ENCODE measurements at regions not wholly inside any gene's neighbourhood (a gene's known extent, or its start where the extent isn't known, plus 50 kb on each side); places are given as distances from the start of the nearest gene placed in this dataset.

DNA sequence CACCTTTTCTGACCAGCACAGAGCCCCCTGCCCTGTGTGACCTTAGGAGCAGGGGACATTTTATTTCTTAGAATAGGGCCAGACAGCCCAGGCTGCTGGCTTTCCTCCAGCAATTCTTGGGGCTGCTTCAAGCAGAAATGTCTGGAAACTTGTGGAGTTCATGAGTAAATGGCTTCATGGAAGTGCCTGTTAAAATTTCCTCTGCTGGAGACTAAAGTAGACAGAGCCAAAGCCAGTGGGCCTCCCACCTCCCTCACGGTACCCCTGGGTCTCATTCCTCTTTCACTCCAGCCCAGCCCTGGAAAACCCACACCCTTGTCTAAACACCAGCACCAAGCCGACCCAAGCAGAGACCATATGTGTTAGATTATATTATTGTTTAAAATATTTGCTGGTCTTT lies 505.5 kb upstream of the ZMIZ1 start:
- Mint-ChIP-seq H3K4me3 (no peak overlapping the region), H3K27me3 (peaks cover 3% of the 10 kb centered on the region), H3K4me1 (no peaks in the 10 kb centered on the region), H3K9me3 (no peaks in the 10 kb centered on the region), H3K36me3 (ENCODE audit: low read depth) (no peaks in the 10 kb centered on the region), H3K27ac (no peak overlapping the region)
- ATAC-seq (no peak), DNase-seq (no peak)

DNA sequence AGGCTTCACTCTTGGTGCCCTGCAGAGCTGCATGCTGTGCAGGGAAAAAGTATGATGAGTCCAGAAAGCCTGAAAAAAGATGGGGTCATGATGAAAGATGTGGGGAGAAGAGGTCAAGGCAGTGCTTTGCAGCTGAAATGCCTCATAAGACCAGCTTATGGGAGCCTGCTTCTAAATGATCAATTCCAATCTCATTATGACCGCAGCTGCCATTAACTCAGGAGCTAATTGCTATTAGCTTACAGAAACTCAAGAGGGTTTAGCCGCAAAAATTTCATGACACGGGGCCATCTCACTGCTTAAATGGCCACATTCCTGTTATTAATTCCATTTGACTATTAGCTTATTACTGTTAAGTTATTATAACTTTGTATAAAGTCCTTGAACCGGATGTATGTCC lies 502.9 kb upstream of the ZMIZ1 start:
- Mint-ChIP-seq H3K9me3 (no peaks in the 10 kb centered on the region), H3K27me3 (peaks cover 5% of the 10 kb centered on the region), H3K4me3 (no peak overlapping the region), H3K36me3 (ENCODE audit: low read depth) (no peaks in the 10 kb centered on the region), H3K4me1 (no peaks in the 10 kb centered on the region), H3K27ac (no peak overlapping the region)
- no peak for DNase-seq
- no peak for ATAC-seq

DNA sequence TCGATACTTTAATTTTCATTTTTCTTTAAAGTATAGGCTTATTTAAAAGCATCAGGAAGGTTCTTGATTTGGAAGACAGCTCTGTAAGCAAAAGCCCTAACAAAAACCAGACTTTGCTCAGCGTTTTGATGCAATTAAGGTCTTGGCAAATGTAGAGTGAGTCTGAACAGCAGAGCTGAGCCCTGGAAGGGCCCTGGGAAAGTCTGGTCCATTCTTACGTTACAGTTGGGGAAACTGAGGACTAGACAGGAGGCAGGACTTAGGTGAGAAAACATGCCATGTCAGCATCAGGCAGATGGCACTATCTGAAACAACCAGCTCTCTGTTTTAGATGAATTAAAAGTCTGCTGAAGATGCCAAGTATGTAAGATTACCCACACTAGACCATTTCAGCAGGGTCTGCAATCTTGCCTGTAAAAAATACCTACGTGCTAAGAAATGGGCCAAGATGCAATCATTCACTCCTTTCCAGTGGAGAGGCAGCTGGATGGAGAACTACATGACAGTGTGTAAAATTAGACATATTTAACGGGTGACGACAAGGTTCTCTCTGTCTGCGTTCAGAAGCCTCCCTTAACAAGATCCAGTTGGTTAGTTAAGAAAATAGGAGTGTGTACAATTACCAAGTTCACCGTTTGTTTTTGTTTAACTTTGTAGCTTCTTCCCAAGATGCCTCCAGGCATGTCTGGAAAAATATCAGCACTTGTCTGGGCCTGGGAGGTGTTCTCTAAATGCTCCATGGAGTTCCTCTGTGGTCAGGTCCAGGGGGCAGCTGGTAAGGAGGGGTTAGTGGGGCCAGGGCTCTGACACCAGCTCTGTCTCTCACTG lies 502.3 kb upstream of the ZMIZ1 start:
- Mint-ChIP-seq H3K9me3 (no peaks in the 10 kb centered on the region), H3K27ac (no peak overlapping the region), H3K4me1 (no peaks in the 10 kb centered on the region), H3K4me3 (no peak overlapping the region), H3K36me3 (ENCODE audit: low read depth) (no peaks in the 10 kb centered on the region), H3K27me3 (peaks cover 5% of the 10 kb centered on the region)
- DNase-seq = no peak
- ATAC-seq = no peak

DNA sequence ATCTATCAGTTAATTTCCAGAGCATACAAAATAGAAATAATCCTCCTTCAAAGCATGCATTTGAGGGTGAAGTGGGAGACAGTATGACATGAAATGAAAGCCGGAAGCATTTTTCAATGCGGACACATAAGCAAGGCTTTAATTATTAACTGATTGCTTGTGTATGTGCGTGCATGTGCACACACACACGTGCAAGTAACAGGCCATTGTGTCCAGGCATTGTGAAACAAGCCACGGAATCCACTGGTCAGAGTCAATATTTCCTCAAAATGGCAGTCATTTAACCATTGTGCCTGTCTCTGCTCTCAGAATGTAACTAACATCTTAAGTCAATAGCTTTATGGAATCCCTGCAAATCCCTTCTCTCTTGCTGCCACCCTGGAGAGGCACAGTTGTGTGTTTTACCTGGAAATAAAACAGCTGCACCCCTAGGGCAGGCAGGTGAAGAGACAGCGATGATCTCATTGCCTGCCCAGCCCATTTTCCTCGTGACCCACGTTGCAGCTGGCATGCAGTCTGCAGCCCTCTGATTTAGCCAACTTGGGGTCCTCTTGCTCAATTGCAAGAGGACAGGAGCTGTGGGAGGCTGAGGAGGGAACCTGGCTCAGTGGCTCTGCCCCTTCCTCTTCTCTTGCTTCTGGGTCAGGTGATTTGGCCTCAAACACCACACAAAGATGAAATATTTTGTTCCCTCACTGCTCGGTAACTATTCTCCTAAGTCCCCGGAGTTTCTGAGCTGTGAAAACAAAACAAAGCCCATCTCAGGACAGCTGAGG lies 500.9 kb upstream of the ZMIZ1 start:
- H3K27me3 Mint-ChIP-seq = peaks cover 5% of the 10 kb centered on the region
- no peaks in the 10 kb centered on the region for H3K36me3 Mint-ChIP-seq (ENCODE audit: low read depth)
- H3K27ac Mint-ChIP-seq = no peak overlapping the region
- no peaks in the 10 kb centered on the region for H3K4me1 Mint-ChIP-seq
- no peak overlapping the region for H3K4me3 Mint-ChIP-seq
- ATAC-seq (no peak), DNase-seq (no peak)
- H3K9me3 Mint-ChIP-seq = no peaks in the 10 kb centered on the region

DNA sequence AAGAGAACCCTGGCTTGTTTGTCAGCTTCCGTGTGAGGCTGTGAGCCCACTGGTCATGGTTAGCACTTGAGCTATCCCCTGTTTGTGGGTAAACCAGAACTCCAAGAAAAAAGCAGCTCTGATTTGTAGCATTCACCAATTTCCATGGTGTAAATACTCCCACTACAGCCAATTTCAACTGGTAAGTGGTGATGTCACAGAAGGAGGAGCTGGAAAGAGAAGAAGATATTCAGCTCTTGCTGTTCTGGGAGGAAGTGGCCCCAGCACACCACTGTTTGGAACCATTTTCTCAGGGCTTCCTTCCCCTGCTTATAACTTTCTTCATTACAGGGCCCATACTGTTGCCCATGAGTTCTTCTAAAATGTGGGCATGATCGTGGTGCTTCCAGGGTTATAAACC lies 500.1 kb upstream of the ZMIZ1 start:
- H3K27me3 Mint-ChIP-seq = peaks cover 5% of the 10 kb centered on the region
- no peaks in the 10 kb centered on the region for H3K4me1 Mint-ChIP-seq
- no peaks in the 10 kb centered on the region for H3K36me3 Mint-ChIP-seq (ENCODE audit: low read depth)
- no peak overlapping the region for H3K4me3 Mint-ChIP-seq
- no peak overlapping the region for H3K27ac Mint-ChIP-seq
- H3K9me3 Mint-ChIP-seq = no peaks in the 10 kb centered on the region
- ATAC-seq = no peak
- no peak for DNase-seq

DNA sequence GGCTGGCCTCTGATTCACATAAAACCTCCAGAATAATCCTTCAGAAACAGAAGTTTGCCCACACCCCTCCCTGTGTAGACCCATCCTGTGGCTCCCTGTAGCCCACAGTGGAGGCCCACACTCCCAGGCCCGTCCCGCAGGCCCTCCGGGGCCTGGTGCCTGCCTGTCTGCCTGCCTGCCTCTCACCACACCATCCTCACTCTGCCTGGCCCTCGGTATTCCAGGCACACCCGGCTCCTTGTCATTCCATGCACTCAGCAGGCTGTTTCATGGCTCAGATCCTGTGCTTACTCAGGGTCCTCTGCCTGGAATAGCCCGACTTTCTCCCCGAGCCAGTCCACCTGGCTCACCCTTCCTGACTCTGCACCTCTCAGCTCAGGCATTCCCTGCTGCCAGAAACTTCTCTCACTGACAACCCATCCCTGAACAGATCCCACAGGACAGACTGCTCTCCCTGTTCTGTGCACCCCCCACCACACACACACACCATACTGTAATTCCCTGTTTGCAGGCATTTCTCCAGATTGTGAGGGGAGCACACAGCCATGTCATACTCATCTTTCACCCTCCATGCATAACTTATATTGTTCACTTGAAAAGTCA lies 498.0 kb upstream of the ZMIZ1 start:
- Mint-ChIP-seq H3K27ac (no peak overlapping the region), H3K4me3 (no peak overlapping the region)

DNA sequence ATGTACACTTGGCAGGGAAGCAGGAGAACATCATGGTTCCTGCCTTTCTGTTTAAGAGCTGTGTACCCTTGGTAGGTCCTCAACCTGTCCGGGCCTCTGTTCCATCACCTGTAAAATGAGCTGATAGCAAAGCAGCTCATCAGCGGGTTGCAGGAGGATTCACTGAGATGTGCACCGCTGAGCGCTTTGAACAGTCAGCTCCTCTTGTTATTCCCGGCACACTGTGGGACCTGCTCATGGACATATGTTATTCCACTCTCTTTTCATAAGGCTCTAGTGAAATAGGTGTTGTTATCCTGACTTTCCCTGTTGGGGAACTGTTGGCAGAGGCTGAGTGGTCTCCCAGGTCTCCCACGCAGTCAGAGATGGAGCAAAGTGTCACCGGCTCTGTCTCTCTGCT lies 497.5 kb upstream of the ZMIZ1 start:
- no peak overlapping the region for H3K27ac Mint-ChIP-seq
- peaks cover 2% of the 10 kb centered on the region for H3K4me1 Mint-ChIP-seq
- H3K4me3 Mint-ChIP-seq = no peak overlapping the region
- H3K27me3 Mint-ChIP-seq = peaks cover 5% of the 10 kb centered on the region
- DNase-seq (no peak), ATAC-seq (no peak)
- H3K36me3 Mint-ChIP-seq (ENCODE audit: low read depth) = no peaks in the 10 kb centered on the region
- no peaks in the 10 kb centered on the region for H3K9me3 Mint-ChIP-seq

More for the DNA sequence above, 498.0 kb upstream of the ZMIZ1 start:
- Mint-ChIP-seq H3K4me1 (peaks cover 2% of the 10 kb centered on the region), H3K36me3 (ENCODE audit: low read depth) (no peaks in the 10 kb centered on the region), H3K27me3 (peaks cover 5% of the 10 kb centered on the region), H3K9me3 (no peaks in the 10 kb centered on the region)
- peak; percentile 35 for ATAC-seq
- no peak for DNase-seq

DNA sequence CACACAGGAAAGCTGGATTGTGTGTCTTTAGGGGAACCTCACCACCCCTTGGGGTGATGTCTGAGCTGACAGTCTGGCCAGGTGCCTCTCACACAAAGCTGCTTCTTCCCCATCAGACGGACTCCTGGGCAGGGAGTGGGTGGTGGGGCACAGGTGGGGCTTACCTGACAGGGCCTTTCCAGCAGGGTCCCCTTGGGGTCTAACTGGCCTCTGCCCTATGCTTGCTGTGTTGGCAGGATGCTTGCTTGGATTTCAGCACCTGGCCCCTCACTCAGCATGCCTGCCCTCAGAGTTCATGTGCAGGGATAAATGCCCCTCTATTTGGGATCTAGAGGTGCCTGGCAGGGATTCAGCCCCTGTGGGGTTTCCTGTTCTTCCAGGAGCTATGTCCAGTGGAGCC lies 496.9 kb upstream of the ZMIZ1 start:
- no peak overlapping the region for H3K27ac Mint-ChIP-seq
- H3K4me1 Mint-ChIP-seq = peaks cover 2% of the 10 kb centered on the region
- DNase-seq = no peak
- H3K4me3 Mint-ChIP-seq = no peak overlapping the region
- ATAC-seq = no peak
- no peaks in the 10 kb centered on the region for H3K9me3 Mint-ChIP-seq
- peaks cover 5% of the 10 kb centered on the region for H3K27me3 Mint-ChIP-seq
- no peaks in the 10 kb centered on the region for H3K36me3 Mint-ChIP-seq (ENCODE audit: low read depth)

DNA sequence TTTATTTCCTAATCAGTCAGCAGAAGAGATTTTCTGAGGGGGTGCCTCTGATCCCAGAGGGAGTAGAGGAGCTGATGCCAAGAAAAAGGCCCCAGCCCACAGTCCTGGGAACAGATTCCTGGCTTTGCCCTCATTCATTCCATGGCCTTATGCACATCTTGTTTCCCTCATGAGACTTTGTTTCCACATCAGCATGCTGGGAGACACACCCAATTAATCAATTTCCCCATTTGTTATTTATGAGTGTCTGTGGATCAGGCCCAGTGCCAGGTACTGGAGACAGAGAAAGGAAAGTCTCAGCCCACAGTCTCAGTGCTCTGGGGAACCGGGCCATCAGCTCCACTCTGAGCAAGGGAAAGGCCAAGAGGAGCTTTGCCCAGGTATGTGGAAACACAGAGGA lies 496.2 kb upstream of the ZMIZ1 start:
- H3K27ac Mint-ChIP-seq = no peak overlapping the region
- no peak for DNase-seq
- H3K4me1 Mint-ChIP-seq = peaks cover 2% of the 10 kb centered on the region
- no peaks in the 10 kb centered on the region for H3K36me3 Mint-ChIP-seq (ENCODE audit: low read depth)
- H3K4me3 Mint-ChIP-seq = no peak overlapping the region
- no peaks in the 10 kb centered on the region for H3K9me3 Mint-ChIP-seq
- no peak for ATAC-seq
- peaks cover 2% of the 10 kb centered on the region for H3K27me3 Mint-ChIP-seq

DNA sequence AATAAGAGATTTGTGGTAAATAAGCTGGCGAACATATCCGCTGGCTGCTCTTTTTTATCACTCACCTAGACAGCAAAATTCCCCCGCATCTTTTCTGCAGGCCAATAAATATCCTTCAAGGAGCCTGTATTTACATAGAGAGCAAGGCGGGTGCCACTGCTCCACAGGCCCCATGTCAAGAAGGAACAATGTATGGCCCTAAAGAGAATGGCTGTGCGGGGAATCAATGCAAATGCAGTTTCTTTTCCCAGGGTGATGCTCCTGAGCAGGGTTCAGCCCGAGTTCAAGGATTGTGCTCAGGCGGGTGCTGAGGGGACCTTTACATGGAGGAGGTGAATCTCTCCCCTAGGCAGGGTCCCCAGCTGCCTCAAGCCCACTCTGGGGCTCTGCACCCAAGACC lies 494.2 kb upstream of the ZMIZ1 start:
- no peaks in the 10 kb centered on the region for H3K9me3 Mint-ChIP-seq
- H3K27me3 Mint-ChIP-seq = peaks cover 2% of the 10 kb centered on the region
- H3K4me1 Mint-ChIP-seq = peaks cover 20% of the 10 kb centered on the region
- ATAC-seq (no peak), DNase-seq (no peak)
- no peak overlapping the region for H3K4me3 Mint-ChIP-seq
- no peak overlapping the region for H3K27ac Mint-ChIP-seq
- H3K36me3 Mint-ChIP-seq (ENCODE audit: low read depth) = peaks cover 2% of the 10 kb centered on the region

DNA sequence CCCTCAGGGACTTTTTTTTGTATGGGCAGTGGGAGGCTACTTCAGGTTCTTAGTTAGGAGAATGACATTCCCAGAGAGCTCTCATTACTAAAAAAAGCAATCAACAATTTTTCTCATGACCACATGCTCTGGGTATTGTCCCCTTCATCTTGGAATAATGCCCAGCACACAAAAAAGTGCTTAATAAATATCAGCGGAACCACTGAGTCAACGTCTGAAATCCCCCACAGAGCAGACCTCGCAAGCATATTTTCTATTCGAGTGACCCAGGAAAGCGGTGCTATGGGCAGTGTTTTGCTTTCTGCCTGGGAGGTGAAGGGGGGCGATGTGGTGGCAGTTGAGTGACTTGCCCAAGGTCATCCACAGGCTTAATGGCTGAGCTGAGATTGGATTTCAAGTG lies 493.4 kb upstream of the ZMIZ1 start:
- no peak overlapping the region for H3K27ac Mint-ChIP-seq
- no peak for ATAC-seq

DNA sequence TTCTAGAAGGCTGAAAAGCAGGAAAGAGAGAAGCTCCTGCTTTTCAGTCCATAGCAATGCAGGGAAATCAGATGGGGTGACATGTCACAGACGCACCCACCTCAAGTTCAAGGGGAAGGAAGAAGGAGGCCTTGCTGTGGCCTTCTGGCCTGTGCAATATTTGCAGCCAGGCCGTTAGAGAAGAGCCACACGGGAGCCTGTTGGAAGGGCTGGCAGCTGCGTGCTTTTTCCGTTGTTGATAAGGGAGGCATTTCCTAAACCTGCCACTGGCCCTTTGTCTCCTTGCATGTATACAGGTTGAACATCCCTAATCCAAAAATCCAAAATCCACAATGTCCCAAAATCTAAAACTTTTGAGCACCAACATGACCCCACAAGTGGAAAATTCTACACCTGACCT lies 492.5 kb upstream of the ZMIZ1 start:
- Mint-ChIP-seq H3K36me3 (ENCODE audit: low read depth) (peaks cover 2% of the 10 kb centered on the region), H3K4me1 (peaks cover 24% of the 10 kb centered on the region), H3K27me3 (no peaks in the 10 kb centered on the region), H3K27ac (no peak overlapping the region), H3K4me3 (no peak overlapping the region), H3K9me3 (no peaks in the 10 kb centered on the region)
- no peak for DNase-seq
- ATAC-seq = no peak

More for the DNA sequence above, 493.4 kb upstream of the ZMIZ1 start:
- DNase-seq = no peak
- Mint-ChIP-seq H3K4me3 (no peak overlapping the region), H3K4me1 (peaks cover 24% of the 10 kb centered on the region), H3K36me3 (ENCODE audit: low read depth) (peaks cover 2% of the 10 kb centered on the region), H3K27me3 (no peaks in the 10 kb centered on the region), H3K9me3 (no peaks in the 10 kb centered on the region)

DNA sequence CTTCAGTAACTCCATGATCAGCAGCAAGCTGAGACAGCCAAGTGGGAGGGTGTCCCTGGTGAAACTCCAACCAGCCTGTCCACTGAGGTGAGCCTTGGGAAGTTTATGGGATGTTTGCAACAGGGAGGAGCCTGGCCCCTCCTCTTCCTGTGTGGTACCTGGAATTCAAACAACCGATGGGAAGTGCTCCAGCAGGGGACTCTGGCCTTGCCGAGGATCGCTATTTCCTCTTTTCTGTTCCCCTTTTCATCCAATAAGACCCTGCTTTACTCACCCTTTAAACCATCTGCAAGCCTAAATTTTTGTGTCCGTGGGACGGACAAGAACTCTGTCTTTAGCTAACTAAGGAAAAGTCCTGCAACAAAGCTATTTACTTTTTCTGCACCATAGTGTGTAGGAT lies 491.1 kb upstream of the ZMIZ1 start:
- DNase-seq (no peak), ATAC-seq (no peak)
- no peaks in the 10 kb centered on the region for H3K9me3 Mint-ChIP-seq
- no peak overlapping the region for H3K27ac Mint-ChIP-seq
- H3K4me3 Mint-ChIP-seq = no peak overlapping the region
- H3K27me3 Mint-ChIP-seq = no peaks in the 10 kb centered on the region
- H3K4me1 Mint-ChIP-seq = peaks cover 24% of the 10 kb centered on the region
- H3K36me3 Mint-ChIP-seq (ENCODE audit: low read depth) = peaks cover 2% of the 10 kb centered on the region

DNA sequence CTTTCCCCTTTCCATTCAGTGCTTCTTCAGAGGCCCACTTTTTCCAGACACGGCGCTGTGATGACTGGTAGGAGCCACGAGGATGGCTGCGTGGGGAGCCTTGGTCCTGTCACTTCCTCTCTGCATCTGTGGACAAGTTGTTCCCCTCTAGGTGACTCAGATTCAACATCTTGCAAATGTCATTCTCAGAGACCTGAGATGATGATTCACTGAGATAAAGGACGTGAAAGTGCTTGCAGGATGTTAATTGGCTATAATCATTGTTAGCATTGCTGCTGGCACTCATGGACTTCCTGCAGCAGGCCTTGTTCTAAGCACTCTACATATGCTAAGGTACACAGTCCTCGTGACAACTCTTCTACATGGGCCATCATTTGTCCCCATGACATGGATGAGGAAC lies 489.8 kb upstream of the ZMIZ1 start:
- ATAC-seq (peak; percentile 97), DNase-seq (peak; percentile 66)
- Mint-ChIP-seq H3K9me3 (no peaks in the 10 kb centered on the region), H3K4me1 (peaks cover 24% of the 10 kb centered on the region), H3K27me3 (no peaks in the 10 kb centered on the region), H3K36me3 (ENCODE audit: low read depth) (peaks cover 2% of the 10 kb centered on the region), H3K27ac (peak overlapping the region; percentile 88), H3K4me3 (no peak overlapping the region)

DNA sequence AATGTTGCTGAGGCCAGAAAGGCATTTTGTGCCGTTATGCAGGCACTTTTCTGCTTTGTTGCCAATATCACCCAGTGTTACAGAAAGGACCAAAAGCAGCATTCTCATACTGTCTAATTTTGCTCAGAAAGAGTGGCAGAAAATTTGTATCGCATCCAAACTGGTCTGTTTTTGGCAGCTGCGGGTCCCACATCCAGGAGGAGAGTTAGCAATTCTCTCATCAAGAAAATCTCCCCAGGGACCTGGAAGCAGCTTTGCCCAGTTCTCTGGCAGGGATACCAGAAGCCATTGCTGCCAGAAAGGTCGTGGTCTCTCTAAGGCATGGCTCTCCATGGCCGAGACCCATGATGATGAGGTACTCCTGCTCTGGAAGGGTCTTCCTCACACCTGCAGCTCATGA lies 489.2 kb upstream of the ZMIZ1 start:
- DNase-seq = no peak
- H3K9me3 Mint-ChIP-seq = no peaks in the 10 kb centered on the region
- peaks cover 2% of the 10 kb centered on the region for H3K36me3 Mint-ChIP-seq (ENCODE audit: low read depth)
- no peak overlapping the region for H3K4me3 Mint-ChIP-seq
- ATAC-seq = no peak
- peaks cover 24% of the 10 kb centered on the region for H3K4me1 Mint-ChIP-seq
- peak overlapping the region; percentile 88 for H3K27ac Mint-ChIP-seq
- H3K27me3 Mint-ChIP-seq = no peaks in the 10 kb centered on the region

All from activated naive CD8-positive, alpha-beta T cell treated with anti-CD3 and anti-CD28 coated beads, Interleukin-2, amount 50 U/mL, for 24 hours (primary cell).